ENCODE measurements at regions not wholly inside any gene's neighbourhood (a gene's known extent, or its start where the extent isn't known, plus 50 kb on each side); places are given as distances from the start of the nearest gene placed in this dataset.

DNA sequence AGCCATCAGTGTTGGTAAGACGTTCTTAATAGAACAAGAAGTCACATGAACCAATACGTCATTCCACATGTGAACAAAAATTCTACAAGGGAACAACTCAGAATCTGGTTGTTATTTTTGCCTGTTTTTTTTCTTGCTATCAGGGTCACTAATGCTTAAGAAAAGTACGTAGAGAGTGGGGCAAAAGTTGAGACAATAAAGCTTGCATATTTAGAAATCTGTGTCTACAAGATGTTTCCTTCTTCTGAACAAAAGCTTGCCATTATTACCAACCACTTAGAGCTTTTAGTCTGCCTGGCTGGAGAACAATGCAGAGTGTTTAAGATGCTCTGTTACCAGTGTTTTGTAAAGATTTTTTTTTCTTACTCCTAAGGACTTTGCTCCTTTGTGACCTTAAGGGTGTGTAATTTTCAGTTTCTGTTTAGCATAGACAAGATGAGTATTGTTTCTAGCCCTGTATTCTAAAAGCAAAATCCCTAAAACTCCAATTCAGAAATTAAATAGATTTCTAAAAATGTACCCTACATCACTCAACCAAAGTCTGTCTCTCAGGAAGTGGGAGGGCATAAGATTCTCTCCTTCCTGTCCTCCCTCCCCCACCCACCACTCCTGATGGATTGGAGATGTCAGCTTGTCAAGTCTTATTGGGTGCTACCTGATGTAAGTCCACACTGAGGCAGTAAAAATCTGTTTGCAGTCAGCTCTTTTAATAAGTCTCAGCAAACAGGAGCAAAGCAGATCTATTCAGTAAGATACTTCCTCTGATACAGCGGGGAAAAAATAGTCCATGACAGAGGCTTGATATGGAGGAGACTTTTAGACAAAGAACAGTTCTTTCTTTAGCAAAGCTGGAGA, 267.6 kb downstream of the GRIN2B start:
- H3K36me3 ChIP-seq: no peaks in the 10 kb centered on the region
- H3K4me1 ChIP-seq: no peaks in the 10 kb centered on the region
- H3K27ac ChIP-seq: no peak overlapping the region
- no peak for DNase-seq (ENCODE audit: low spot score in 2 of 2)
- H3K4me3 ChIP-seq: no peak overlapping the region
- TF ChIP-seq, protein P1, sequence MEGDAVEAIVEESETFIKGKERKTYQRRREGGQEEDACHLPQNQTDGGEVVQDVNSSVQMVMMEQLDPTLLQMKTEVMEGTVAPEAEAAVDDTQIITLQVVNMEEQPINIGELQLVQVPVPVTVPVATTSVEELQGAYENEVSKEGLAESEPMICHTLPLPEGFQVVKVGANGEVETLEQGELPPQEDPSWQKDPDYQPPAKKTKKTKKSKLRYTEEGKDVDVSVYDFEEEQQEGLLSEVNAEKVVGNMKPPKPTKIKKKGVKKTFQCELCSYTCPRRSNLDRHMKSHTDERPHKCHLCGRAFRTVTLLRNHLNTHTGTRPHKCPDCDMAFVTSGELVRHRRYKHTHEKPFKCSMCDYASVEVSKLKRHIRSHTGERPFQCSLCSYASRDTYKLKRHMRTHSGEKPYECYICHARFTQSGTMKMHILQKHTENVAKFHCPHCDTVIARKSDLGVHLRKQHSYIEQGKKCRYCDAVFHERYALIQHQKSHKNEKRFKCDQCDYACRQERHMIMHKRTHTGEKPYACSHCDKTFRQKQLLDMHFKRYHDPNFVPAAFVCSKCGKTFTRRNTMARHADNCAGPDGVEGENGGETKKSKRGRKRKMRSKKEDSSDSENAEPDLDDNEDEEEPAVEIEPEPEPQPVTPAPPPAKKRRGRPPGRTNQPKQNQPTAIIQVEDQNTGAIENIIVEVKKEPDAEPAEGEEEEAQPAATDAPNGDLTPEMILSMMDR (IDR thresholded peaks at IDR 0.05): no peak
- no peak for TF ChIP-seq EP300 (IDR thresholded peaks at IDR 0.05)
- TF ChIP-seq POLR2AphosphoS5 (IDR thresholded peaks at IDR 0.05): no peak
- TF ChIP-seq POLR2A (IDR thresholded peaks at IDR 0.05): no peak
- H3K9me3 ChIP-seq: no peaks in the 10 kb centered on the region
- WGBS: 45% methylated on average over 4 of the region's 4 CpGs
- no peaks in the 10 kb centered on the region for H3K27me3 ChIP-seq

DNA sequence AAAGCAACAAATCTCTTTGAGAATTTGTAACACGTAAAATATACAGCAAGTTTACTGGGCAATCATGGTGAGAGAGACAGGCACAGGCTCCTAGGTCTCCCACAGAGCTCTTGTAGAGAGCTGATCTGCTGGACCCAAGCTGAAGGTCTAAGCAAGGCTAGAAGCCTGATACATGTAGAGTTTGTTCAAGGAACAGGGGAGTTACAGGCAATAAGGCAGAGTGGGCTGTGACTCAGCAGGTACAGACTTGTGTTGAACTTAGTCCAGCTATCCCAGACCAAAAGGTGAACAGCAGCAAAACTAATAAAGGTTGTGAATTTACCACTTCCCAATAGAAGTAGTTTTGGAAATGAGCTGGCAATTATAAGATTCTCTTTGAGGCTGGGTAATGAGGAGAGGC, 273.6 kb downstream of the GRIN2B start:
- H3K9me3 ChIP-seq: no peaks in the 10 kb centered on the region
- no peak for DNase-seq (ENCODE audit: low spot score in 2 of 2)
- no peak overlapping the region for H3K4me3 ChIP-seq
- no peak for TF ChIP-seq POLR2AphosphoS5 (IDR thresholded peaks at IDR 0.05)
- TF ChIP-seq, protein P1 (IDR thresholded peaks at IDR 0.05): no peak
- no peak for TF ChIP-seq EP300 (IDR thresholded peaks at IDR 0.05)
- no peak for TF ChIP-seq POLR2A (IDR thresholded peaks at IDR 0.05)
- no peaks in the 10 kb centered on the region for H3K27me3 ChIP-seq
- H3K36me3 ChIP-seq: no peaks in the 10 kb centered on the region
- no peaks in the 10 kb centered on the region for H3K4me1 ChIP-seq
- no peak overlapping the region for H3K27ac ChIP-seq
- WGBS: 90% methylated on average over 1 of the region's 1 CpG

DNA sequence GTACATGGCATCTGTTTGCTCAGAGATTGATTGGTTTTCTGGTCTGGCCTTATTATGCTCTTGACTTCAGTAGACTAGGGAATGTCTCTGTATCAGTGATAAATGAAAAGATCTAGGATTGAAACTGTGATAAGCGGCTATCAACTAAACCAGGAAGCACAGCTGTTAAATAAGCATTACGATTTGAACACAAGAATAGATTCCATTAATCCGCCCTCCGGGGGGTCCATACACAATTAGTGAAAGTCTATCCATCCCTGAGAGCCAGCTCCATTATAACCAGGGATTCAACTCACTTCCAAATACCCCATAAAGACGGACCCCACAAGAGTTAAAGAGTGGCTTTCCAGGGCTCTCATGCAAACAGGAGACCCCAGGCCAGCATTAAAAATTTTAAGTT, 279.0 kb downstream of the GRIN2B start:
- WGBS: 34% methylated on average over 4 of the region's 5 CpGs
- no peak overlapping the region for H3K27ac ChIP-seq
- no peak overlapping the region for H3K4me3 ChIP-seq
- H3K36me3 ChIP-seq: no peaks in the 10 kb centered on the region
- H3K4me1 ChIP-seq: no peaks in the 10 kb centered on the region
- no peak for DNase-seq (ENCODE audit: low spot score in 2 of 2)
- no peaks in the 10 kb centered on the region for H3K9me3 ChIP-seq
- TF ChIP-seq POLR2A (IDR thresholded peaks at IDR 0.05): no peak
- TF ChIP-seq POLR2AphosphoS5 (IDR thresholded peaks at IDR 0.05): no peak
- TF ChIP-seq, protein P1 (IDR thresholded peaks at IDR 0.05): no peak
- TF ChIP-seq EP300 (IDR thresholded peaks at IDR 0.05): no peak
- no peaks in the 10 kb centered on the region for H3K27me3 ChIP-seq

DNA sequence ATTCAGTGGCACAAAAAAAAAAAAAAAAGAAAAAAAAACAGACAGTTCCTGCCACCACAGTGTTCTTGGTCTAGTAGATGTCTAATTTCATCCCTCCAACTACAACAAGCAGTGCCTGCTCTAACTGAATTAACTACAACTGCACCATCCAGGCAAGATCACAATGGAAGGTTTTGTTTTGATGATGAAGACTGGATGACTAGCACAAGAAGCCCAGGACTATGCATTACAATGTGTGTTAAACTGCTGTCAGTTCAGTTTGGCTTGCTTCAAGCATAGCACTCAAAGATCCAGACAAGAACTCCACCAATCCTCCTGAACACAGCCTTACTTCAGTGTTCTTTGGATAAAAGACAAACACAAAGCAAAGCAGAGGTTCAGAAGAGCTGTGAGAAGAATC, 279.9 kb downstream of the GRIN2B start:
- H3K9me3 ChIP-seq: no peaks in the 10 kb centered on the region
- no peaks in the 10 kb centered on the region for H3K27me3 ChIP-seq
- H3K4me3 ChIP-seq: no peak overlapping the region
- no peaks in the 10 kb centered on the region for H3K36me3 ChIP-seq
- DNase-seq (ENCODE audit: low spot score in 2 of 2): no peak
- TF ChIP-seq POLR2AphosphoS5 (IDR thresholded peaks at IDR 0.05) (no peak), POLR2A (IDR thresholded peaks at IDR 0.05) (no peak), EP300 (IDR thresholded peaks at IDR 0.05) (no peak)
- TF ChIP-seq, protein P1 (IDR thresholded peaks at IDR 0.05): no peak
- H3K4me1 ChIP-seq: no peaks in the 10 kb centered on the region
- H3K27ac ChIP-seq: no peak overlapping the region

DNA sequence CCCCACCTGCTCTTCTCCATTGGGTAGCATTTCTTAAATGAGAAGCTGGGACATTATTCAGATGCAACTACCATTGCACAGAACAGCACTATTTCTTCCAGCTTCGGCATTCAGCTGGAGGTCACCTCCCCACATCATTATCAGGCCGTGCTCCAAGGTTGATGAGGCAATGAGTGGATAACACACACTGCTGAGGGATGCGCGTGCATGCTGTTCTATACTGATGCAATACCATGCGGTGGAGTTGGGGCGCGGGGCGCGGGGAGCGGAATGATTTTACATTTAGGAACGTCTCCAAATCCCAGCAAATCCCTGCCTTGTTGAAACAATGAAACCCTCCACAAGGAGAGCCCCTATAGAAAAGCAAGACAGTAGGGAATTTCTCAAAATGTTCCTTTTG, 283.4 kb downstream of the GRIN2B start:
- 87% methylated on average over 11 of the region's 11 CpGs for WGBS
- no peak overlapping the region for H3K4me3 ChIP-seq
- H3K4me1 ChIP-seq: no peaks in the 10 kb centered on the region
- H3K27ac ChIP-seq: no peak overlapping the region
- no peaks in the 10 kb centered on the region for H3K9me3 ChIP-seq
- TF ChIP-seq POLR2AphosphoS5 (IDR thresholded peaks at IDR 0.05) (no peak), POLR2A (IDR thresholded peaks at IDR 0.05) (no peak), EP300 (IDR thresholded peaks at IDR 0.05) (no peak)
- TF ChIP-seq, protein P1 (IDR thresholded peaks at IDR 0.05): no peak
- no peaks in the 10 kb centered on the region for H3K36me3 ChIP-seq
- no peak for DNase-seq (ENCODE audit: low spot score in 2 of 2)
- no peaks in the 10 kb centered on the region for H3K27me3 ChIP-seq
